Hepatocyte (in vitro differentiated cells): ENCODE measurements at regions not wholly inside any gene's neighbourhood (a gene's known extent, or its start where the extent isn't known, plus 50 kb on each side); places are given as distances from the start of the nearest gene placed in this dataset.

ENCODE experiments used
- DNase-seq: peaks from one replicate; pipeline ENCODE4 v3.0.0-alpha.2; 2016; ENCODE audit warnings: low spot score
- H2AFZ ChIP-seq: fragments of 200-600 bp; sonication (generic); 2 replicates; pipeline ENCODE4 v1.6.0; 2016; ENCODE audit warnings: antibody characterized with exemption, mild to moderate bottlenecking
- H3K27ac ChIP-seq: fragments of 200-600 bp; sonication (generic); 2 replicates; pipeline ENCODE4 v1.5.1; 2016; ENCODE audit warnings: mild to moderate bottlenecking
- H3K27me3 ChIP-seq: fragments of 200-600 bp; sonication (generic); 2 replicates; pipeline ENCODE4 v1.6.1; 2016
- H3K36me3 ChIP-seq: fragments of 200-600 bp; sonication (generic); replicated peaks from 2 replicates; pipeline ENCODE4 v1.5.1; 2016; ENCODE audit warnings: low read depth; ENCODE audit not compliant: insufficient read depth
- H3K4me1 ChIP-seq: fragments of 200-600 bp; sonication (generic); 2 replicates; pipeline ENCODE4 v1.5.1; 2016; ENCODE audit warnings: mild to moderate bottlenecking, moderate library complexity; ENCODE audit not compliant: insufficient read depth
- H3K4me2 ChIP-seq: fragments of 200-600 bp; sonication (generic); 2 replicates; pipeline ENCODE4 v1.6.0; 2016
- H3K4me3 ChIP-seq: fragments of 200-600 bp; sonication (generic); 2 replicates; pipeline ENCODE4 v1.5.1; 2016; ENCODE audit warnings: mild to moderate bottlenecking
- H3K79me2 ChIP-seq: fragments of 200-600 bp; sonication (generic); 2 replicates; pipeline ENCODE4 v1.6.0; 2017; ENCODE audit warnings: mild to moderate bottlenecking
- H3K9me2 ChIP-seq: fragments of 200-600 bp; sonication (generic); replicated peaks from 2 replicates; pipeline ENCODE4 v1.6.0; 2017; ENCODE audit warnings: mild to moderate bottlenecking; ENCODE audit not compliant: insufficient read depth
- H3K9me3 ChIP-seq: fragments of 200-600 bp; sonication (generic); 2 replicates; pipeline ENCODE4 v1.5.1; 2016; ENCODE audit warnings: low read depth, mild to moderate bottlenecking
- H4K20me1 ChIP-seq: fragments of 200-600 bp; sonication (generic); 2 replicates; pipeline ENCODE4 v1.6.0; 2016; ENCODE audit warnings: mild to moderate bottlenecking; ENCODE audit not compliant: insufficient read depth, poor library complexity, severe bottlenecking
- CTCF ChIP-seq: fragments of 200-600 bp; sonication (generic); IDR thresholded peaks from 2 replicates; pipeline ENCODE4 v1.5.1; 2016; ENCODE audit warnings: antibody characterized with exemption, mild to moderate bottlenecking; ENCODE audit not compliant: poor library complexity
- EZH2 ChIP-seq: fragments of 200-600 bp; sonication (generic); IDR thresholded peaks from 2 replicates; pipeline ENCODE4 v1.6.1; 2016; ENCODE audit warnings: antibody characterized with exemption, mild to moderate bottlenecking, borderline replicate concordance
- EZH2phosphoT487 ChIP-seq: fragments of 200-600 bp; sonication (generic); IDR thresholded peaks from one replicate; pipeline ENCODE4 v1.6.1; 2018; ENCODE audit warnings: antibody characterized with exemption, mild to moderate bottlenecking, low read depth, moderate library complexity; ENCODE audit not compliant: unreplicated experiment, severe bottlenecking
- WGBS: methylation state at CpG from one replicate; pipeline ENCODE4 v1.1.6; 2016; ENCODE audit warnings: low lambda C conversion rate; ENCODE audit errors: missing lambda C conversion rate; 5-methylcytosine and 5-hydroxymethylcytosine counted together

DNA sequence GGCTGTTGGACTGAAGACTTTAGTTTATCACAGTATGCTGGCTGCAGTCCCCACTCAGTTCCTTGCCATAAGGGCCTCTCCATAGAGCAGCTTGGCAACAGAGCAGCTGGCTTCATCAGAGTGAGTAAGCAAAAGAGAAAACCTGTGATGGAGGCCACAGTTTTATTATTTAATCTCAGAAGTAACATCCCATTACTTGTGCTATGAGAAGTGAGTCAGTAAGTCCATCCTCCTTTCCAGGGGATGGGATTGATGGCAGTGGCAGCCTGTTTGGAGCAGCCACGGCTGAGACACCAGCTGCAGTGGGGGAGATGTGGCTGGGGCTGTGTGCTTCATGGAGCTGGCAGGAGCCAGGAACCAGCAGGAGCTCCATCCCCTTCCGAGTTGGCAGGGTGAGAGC lies 138.5 kb upstream of the SRRM4 start:
- H3K4me1 ChIP-seq: no peaks in the 10 kb centered on the region
- H3K27ac ChIP-seq: no peak overlapping the region
- no peaks in the 10 kb centered on the region for H3K36me3 ChIP-seq
- H2AFZ ChIP-seq: no peak overlapping the region
- no peaks in the 10 kb centered on the region for H4K20me1 ChIP-seq
- H3K4me2 ChIP-seq: no peak overlapping the region
- no peaks in the 10 kb centered on the region for H3K79me2 ChIP-seq
- 84% methylated on average over 2 of the region's 2 CpGs for WGBS
- no peaks in the 10 kb centered on the region for H3K27me3 ChIP-seq
- H3K4me3 ChIP-seq: no peak overlapping the region
- no peaks in the 10 kb centered on the region for H3K9me2 ChIP-seq
- H3K9me3 ChIP-seq: no peaks in the 10 kb centered on the region
- TF ChIP-seq CTCF (no peak), EZH2phosphoT487 (no peak), EZH2 (no peak)
- DNase-seq: no peak

DNA sequence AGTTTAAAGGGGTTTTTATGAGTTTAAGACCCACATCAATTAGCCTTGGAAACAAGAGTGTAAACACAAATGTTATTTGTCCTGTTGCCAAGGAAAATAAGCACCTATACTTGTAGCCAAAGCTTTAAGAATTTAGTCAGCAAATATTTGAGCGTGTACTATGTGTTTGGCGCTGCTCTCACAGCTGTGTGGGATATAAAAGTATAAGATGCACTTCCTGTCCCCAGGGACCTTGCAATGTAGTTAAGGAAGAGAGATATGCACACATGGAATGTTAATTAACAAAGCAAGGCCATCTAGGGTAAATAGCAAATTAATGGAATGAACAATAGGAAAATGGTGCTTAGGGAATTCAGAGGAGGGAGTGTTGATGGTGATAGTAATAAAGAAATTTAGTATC lies 134.9 kb upstream of the SRRM4 start:
- Histone ChIP-seq H3K79me2 (no peaks in the 10 kb centered on the region), H3K36me3 (no peaks in the 10 kb centered on the region), H3K4me3 (no peak overlapping the region), H3K4me2 (no peak overlapping the region), H3K27ac (no peak overlapping the region), H3K9me3 (no peaks in the 10 kb centered on the region), H2AFZ (no peak overlapping the region), H3K4me1 (no peaks in the 10 kb centered on the region), H4K20me1 (no peaks in the 10 kb centered on the region), H3K9me2 (no peaks in the 10 kb centered on the region), H3K27me3 (peaks cover 4% of the 10 kb centered on the region)
- TF ChIP-seq CTCF (no peak), EZH2 (no peak), EZH2phosphoT487 (no peak)
- DNase-seq: no peak
- WGBS: 67% methylated on average over 2 of the region's 2 CpGs

GRCh38 chr12:118850244-118850825 lies 131.0 kb upstream of the SRRM4 start:
- H3K4me2 ChIP-seq: no peak overlapping the region
- no peak overlapping the region for H3K27ac ChIP-seq
- H4K20me1 ChIP-seq: no peaks in the 10 kb centered on the region
- WGBS: 37% methylated on average over 7 of the region's 7 CpGs
- no peaks in the 10 kb centered on the region for H3K36me3 ChIP-seq
- TF ChIP-seq EZH2phosphoT487: no peak
- TF ChIP-seq CTCF: peak; percentile 31
- no peaks in the 10 kb centered on the region for H3K9me2 ChIP-seq
- peaks cover 4% of the 10 kb centered on the region for H3K27me3 ChIP-seq
- DNase-seq: peak; percentile 19
- H3K79me2 ChIP-seq: no peaks in the 10 kb centered on the region
- no peak overlapping the region for H2AFZ ChIP-seq
- no peak overlapping the region for H3K4me3 ChIP-seq
- H3K4me1 ChIP-seq: no peaks in the 10 kb centered on the region
- H3K9me3 ChIP-seq: no peaks in the 10 kb centered on the region

GRCh38 chr12:118851891-118852290 lies 129.4 kb upstream of the SRRM4 start:
- 71% methylated on average over 2 of the region's 2 CpGs for WGBS
- TF ChIP-seq EZH2phosphoT487: no peak
- no peak for TF ChIP-seq EZH2
- TF ChIP-seq CTCF: no peak
- no peak for DNase-seq

More at GRCh38 chr12:118851891-118852290, 129.4 kb upstream of the SRRM4 start:
- Histone ChIP-seq H3K36me3 (no peaks in the 10 kb centered on the region), H3K4me3 (no peak overlapping the region), H3K9me3 (no peaks in the 10 kb centered on the region), H3K27ac (no peak overlapping the region), H2AFZ (no peak overlapping the region), H4K20me1 (no peaks in the 10 kb centered on the region), H3K27me3 (peaks cover 4% of the 10 kb centered on the region), H3K4me2 (no peak overlapping the region), H3K9me2 (no peaks in the 10 kb centered on the region), H3K4me1 (no peaks in the 10 kb centered on the region), H3K79me2 (no peaks in the 10 kb centered on the region)
